Astrocyte (in vitro differentiated cells and primary cell): ENCODE measurements at regions not wholly inside any gene's neighbourhood (a gene's known extent, or its start where the extent isn't known, plus 50 kb on each side); places are given as distances from the start of the nearest gene placed in this dataset.

Experiments used
- EZH2 ChIP-seq: IDR thresholded peaks from 2 replicates; pipeline ENCODE4 v1.6.1; 2012; ENCODE audit warnings: mild to moderate bottlenecking, low read length, inconsistent platforms; ENCODE audit not compliant: insufficient read depth
- TF ChIP-seq, protein P1 (sequence below): IDR thresholded peaks from 2 replicates; pipeline ENCODE4 v1.5.1; 2011; ENCODE audit warnings: low read depth, mild to moderate bottlenecking, inconsistent platforms, low read length, moderate library complexity; ENCODE audit not compliant: insufficient read depth

DNA sequence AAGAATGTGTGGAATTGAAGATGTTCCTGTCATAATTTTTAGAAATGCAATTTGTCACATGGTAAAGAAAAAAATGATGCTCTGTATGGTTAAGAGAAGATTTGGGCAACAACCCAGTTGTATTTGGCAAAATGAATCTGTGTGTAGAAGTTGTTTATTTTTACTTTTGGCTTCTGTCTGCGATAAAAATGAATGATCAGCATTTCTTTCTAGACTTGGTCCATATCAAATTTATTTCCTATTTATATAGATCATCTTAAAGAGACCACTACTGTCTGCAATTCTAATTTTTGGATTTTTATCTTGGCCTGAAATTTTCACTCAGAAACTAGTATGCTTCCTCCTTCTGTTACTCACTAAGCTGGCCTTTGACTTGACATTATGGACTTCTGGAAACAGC is 396.9 kb downstream of the FAM47A start:
- TF ChIP-seq EZH2, result no peak
- TF ChIP-seq, protein P1, sequence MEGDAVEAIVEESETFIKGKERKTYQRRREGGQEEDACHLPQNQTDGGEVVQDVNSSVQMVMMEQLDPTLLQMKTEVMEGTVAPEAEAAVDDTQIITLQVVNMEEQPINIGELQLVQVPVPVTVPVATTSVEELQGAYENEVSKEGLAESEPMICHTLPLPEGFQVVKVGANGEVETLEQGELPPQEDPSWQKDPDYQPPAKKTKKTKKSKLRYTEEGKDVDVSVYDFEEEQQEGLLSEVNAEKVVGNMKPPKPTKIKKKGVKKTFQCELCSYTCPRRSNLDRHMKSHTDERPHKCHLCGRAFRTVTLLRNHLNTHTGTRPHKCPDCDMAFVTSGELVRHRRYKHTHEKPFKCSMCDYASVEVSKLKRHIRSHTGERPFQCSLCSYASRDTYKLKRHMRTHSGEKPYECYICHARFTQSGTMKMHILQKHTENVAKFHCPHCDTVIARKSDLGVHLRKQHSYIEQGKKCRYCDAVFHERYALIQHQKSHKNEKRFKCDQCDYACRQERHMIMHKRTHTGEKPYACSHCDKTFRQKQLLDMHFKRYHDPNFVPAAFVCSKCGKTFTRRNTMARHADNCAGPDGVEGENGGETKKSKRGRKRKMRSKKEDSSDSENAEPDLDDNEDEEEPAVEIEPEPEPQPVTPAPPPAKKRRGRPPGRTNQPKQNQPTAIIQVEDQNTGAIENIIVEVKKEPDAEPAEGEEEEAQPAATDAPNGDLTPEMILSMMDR, result no peak
